Suprapubic skin (tissue), 4 donors: ENCODE measurements at regions not wholly inside any gene's neighbourhood (a gene's known extent, or its start where the extent isn't known, plus 50 kb on each side); places are given as distances from the start of the nearest gene placed in this dataset.

Experiments
- DNase-seq, 2 donors: peaks; one replicate each; pipeline ENCODE4 v3.0.0-alpha.2; 2019; ENCODE audit warnings: low spot score in 2 of 2
- H3K27ac ChIP-seq: fragments of 200-600 bp; sonication (generic); one replicate; pipeline ENCODE4 v1.5.1; 2019
- H3K27me3 ChIP-seq: fragments of 200-600 bp; sonication (generic); one replicate; pipeline ENCODE4 v1.5.1; 2019
- H3K36me3 ChIP-seq: fragments of 200-600 bp; sonication (generic); one replicate; pipeline ENCODE4 v1.5.1; 2019
- H3K4me1 ChIP-seq: fragments of 200-600 bp; sonication (generic); one replicate; pipeline ENCODE4 v1.5.1; 2019
- H3K4me3 ChIP-seq: fragments of 200-600 bp; sonication (generic); one replicate; pipeline ENCODE4 v1.5.1; 2019; ENCODE audit warnings: mild to moderate bottlenecking
- H3K9me3 ChIP-seq: fragments of 200-600 bp; sonication (generic); one replicate; pipeline ENCODE4 v1.5.1; 2019
- CTCF ChIP-seq, 2 donors: fragments of 200-600 bp in 1 of 2; fragments of 450-650 bp in 1 of 2; sonication (generic) in 1 of 2; IDR thresholded peaks; one replicate each; pipeline ENCODE4 v1.5.1; 2016 to 2019; ENCODE audit warnings: antibody characterized with exemption in 2 of 2, mild to moderate bottlenecking in 1 of 2, moderate library complexity in 1 of 2
- EP300 ChIP-seq: sonication (generic); formaldehyde crosslinking; IDR thresholded peaks from one replicate; pipeline ENCODE4 v1.6.1; 2017; ENCODE audit warnings: antibody characterized with exemption
- POLR2A ChIP-seq, 2 donors: fragments of 450-650 bp; IDR thresholded peaks; one replicate each; pipeline ENCODE4 v1.6.1; 2017; ENCODE audit warnings: antibody characterized with exemption in 2 of 2, mild to moderate bottlenecking in 2 of 2, moderate library complexity in 2 of 2
- POLR2AphosphoS5 ChIP-seq, 3 donors: sonication (generic); formaldehyde crosslinking; IDR thresholded peaks; one replicate each; pipeline ENCODE4 v1.6.1; 2017; ENCODE audit warnings: antibody characterized with exemption in 3 of 3
- WGBS: methylation state at CpG from one replicate; pipeline ENCODE4 v1.1.5; 2018; 5-methylcytosine and 5-hydroxymethylcytosine counted together

- Histone ChIP-seq H3K27me3 (no peaks in the 10 kb centered on the region), H3K36me3 (no peaks in the 10 kb centered on the region), H3K27ac (no peak overlapping the region), H3K9me3 (no peaks in the 10 kb centered on the region), H3K4me3 (no peak overlapping the region), H3K4me1 (no peaks in the 10 kb centered on the region)
- TF ChIP-seq POLR2AphosphoS5 (IDR thresholded peaks at IDR 0.05): no peak
- TF ChIP-seq POLR2A (IDR thresholded peaks at IDR 0.05): no peak
- TF ChIP-seq EP300: no peak
- TF ChIP-seq CTCF (IDR thresholded peaks at IDR 0.05): no peak
- DNase-seq: no peak
- WGBS: 69% methylated on average over 3 of the region's 3 CpGs
Measured at GRCh38 chr5:83780699-83781350, 60.2 kb upstream of the HAPLN1 start.

- Histone ChIP-seq H3K4me3 (no peak overlapping the region), H3K36me3 (no peaks in the 10 kb centered on the region), H3K4me1 (no peaks in the 10 kb centered on the region), H3K27ac (no peak overlapping the region), H3K9me3 (no peaks in the 10 kb centered on the region), H3K27me3 (no peaks in the 10 kb centered on the region)
- DNase-seq: no peak
- TF ChIP-seq CTCF (IDR thresholded peaks at IDR 0.05) (no peak), EP300 (no peak), POLR2A (IDR thresholded peaks at IDR 0.05) (no peak), POLR2AphosphoS5 (IDR thresholded peaks at IDR 0.05) (no peak)
Measured at GRCh38 chr5:83777856-83778255, 57.2 kb upstream of the HAPLN1 start.

- no peak overlapping the region for H3K27ac ChIP-seq
- 73% methylated on average over 1 of the region's 1 CpG for WGBS
- H3K36me3 ChIP-seq: no peaks in the 10 kb centered on the region
- TF ChIP-seq POLR2A (IDR thresholded peaks at IDR 0.05) (no peak), CTCF (IDR thresholded peaks at IDR 0.05) (no peak), POLR2AphosphoS5 (IDR thresholded peaks at IDR 0.05) (no peak), EP300 (no peak)
- H3K27me3 ChIP-seq: no peaks in the 10 kb centered on the region
- DNase-seq: no peak
- H3K4me1 ChIP-seq: no peaks in the 10 kb centered on the region
- no peaks in the 10 kb centered on the region for H3K9me3 ChIP-seq
- H3K4me3 ChIP-seq: no peak overlapping the region
Measured at GRCh38 chr5:83776437-83777031, 55.9 kb upstream of the HAPLN1 start.
